Osteocyte (in vitro differentiated cells): ENCODE measurements at regions not wholly inside any gene's neighbourhood (a gene's known extent, or its start where the extent isn't known, plus 50 kb on each side); places are given as distances from the start of the nearest gene placed in this dataset.

Source experiments
- DNase-seq: peaks from one replicate; pipeline ENCODE4 v3.0.0; 2021; ENCODE audit warnings: mixed read lengths; ENCODE audit not compliant: unreplicated experiment; ENCODE audit errors: extremely low spot score
- H3K27ac Mint-ChIP-seq: one replicate; pipeline ENCODE4 v1.8.0; 2021; ENCODE audit warnings: mild to moderate bottlenecking, mixed read lengths; ENCODE audit not compliant: unreplicated experiment
- H3K27me3 Mint-ChIP-seq: one replicate; pipeline ENCODE4 v1.8.0; 2021; ENCODE audit warnings: mixed read lengths; ENCODE audit not compliant: unreplicated experiment
- H3K36me3 Mint-ChIP-seq: one replicate; pipeline ENCODE4 v1.8.0; 2021; ENCODE audit warnings: mixed read lengths; ENCODE audit not compliant: unreplicated experiment
- H3K4me1 Mint-ChIP-seq: one replicate; pipeline ENCODE4 v1.8.0; 2021; ENCODE audit warnings: mixed read lengths; ENCODE audit not compliant: unreplicated experiment
- H3K4me3 Mint-ChIP-seq: one replicate; pipeline ENCODE4 v1.8.0; 2021; ENCODE audit warnings: mild to moderate bottlenecking, moderate library complexity, mixed read lengths; ENCODE audit not compliant: unreplicated experiment
- H3K9me3 Mint-ChIP-seq: one replicate; pipeline ENCODE4 v1.8.0; 2021; ENCODE audit warnings: mixed read lengths; ENCODE audit not compliant: unreplicated experiment
- TF ChIP-seq, protein P1 (sequence below): fragments of 200-600 bp; sonication (generic); IDR thresholded peaks from 2 replicates; pipeline ENCODE4 v1.5.0; 2021; ENCODE audit warnings: antibody characterized with exemption, mild to moderate bottlenecking, moderate library complexity

DNA sequence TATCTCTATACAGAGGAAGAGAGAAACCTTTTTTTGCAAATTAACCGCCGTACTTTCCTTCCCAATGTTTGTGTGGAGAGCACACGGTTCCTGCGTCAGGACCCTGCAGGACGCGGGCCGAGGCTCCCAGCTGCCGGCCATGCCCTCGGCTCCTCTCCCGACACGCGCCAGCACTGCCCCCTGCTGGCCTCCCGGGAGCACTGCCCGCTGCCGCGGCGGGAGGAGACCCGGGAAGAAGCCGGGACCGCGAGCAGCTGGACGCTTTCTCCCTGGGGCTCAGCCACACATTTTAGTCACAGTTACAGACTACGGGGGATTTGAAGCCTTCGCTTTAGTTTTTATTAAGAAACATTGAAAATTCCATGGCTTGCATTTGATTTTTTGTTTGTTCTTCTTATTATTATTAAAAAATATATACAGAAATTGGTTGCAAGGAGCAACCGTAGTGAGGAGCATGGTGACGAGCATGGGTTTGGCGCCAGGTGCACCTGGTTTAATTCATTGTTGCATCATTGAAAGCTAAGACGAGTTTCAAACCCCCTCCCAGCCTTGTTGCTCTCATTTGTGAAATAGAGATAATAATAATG, 401.2 kb downstream of the GALR1 start:
- H3K36me3 Mint-ChIP-seq, result no peaks in the 10 kb centered on the region
- DNase-seq, result peak; percentile 85
- TF ChIP-seq, protein P1, sequence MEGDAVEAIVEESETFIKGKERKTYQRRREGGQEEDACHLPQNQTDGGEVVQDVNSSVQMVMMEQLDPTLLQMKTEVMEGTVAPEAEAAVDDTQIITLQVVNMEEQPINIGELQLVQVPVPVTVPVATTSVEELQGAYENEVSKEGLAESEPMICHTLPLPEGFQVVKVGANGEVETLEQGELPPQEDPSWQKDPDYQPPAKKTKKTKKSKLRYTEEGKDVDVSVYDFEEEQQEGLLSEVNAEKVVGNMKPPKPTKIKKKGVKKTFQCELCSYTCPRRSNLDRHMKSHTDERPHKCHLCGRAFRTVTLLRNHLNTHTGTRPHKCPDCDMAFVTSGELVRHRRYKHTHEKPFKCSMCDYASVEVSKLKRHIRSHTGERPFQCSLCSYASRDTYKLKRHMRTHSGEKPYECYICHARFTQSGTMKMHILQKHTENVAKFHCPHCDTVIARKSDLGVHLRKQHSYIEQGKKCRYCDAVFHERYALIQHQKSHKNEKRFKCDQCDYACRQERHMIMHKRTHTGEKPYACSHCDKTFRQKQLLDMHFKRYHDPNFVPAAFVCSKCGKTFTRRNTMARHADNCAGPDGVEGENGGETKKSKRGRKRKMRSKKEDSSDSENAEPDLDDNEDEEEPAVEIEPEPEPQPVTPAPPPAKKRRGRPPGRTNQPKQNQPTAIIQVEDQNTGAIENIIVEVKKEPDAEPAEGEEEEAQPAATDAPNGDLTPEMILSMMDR, result peak; percentile 59
- no peaks in the 10 kb centered on the region for H3K4me1 Mint-ChIP-seq
- no peak overlapping the region for H3K27ac Mint-ChIP-seq
- peaks cover 5% of the 10 kb centered on the region for H3K9me3 Mint-ChIP-seq
- H3K4me3 Mint-ChIP-seq, result no peak overlapping the region
- no peaks in the 10 kb centered on the region for H3K27me3 Mint-ChIP-seq

DNA sequence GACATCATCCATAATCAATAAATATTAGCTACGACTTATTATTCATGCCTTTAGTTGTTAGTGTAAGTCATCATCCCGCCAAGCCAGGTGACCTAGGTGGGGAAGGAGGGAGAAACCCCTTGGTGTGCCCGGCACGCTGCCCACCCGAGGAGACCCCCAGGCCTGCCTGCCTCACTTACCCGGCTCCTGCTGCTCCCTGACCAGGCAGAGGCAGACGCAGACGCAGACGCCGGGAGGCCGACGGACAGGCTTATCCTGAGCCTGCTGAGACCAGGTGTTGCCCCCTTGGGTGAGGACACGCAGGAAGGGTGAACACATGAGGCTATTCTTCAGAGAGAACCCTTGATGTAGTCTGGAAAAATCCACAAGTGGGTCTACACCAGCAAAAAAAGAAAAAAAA, 401.8 kb downstream of the GALR1 start:
- TF ChIP-seq, protein P1, result no peak

DNA sequence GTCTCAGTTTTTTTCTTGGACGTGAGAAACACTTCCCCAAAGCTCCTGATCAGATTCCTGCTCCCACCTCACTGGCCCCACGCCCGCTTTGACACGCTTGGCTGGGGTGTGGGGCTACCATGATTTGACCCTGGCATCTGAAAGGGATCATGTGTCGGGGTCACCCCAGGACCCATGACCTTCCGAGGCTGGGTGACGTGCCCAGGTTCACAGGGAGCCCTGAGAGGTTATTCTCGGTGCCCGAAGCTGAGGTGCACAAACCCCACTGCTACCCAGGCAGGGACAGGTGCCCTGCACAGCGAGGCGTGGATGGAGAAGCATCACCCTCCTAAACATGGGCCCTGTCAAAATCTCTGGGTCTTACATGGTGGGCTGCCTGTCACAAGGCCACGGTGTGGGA, 404.1 kb downstream of the GALR1 start:
- peak; percentile 67 for DNase-seq
- H3K27ac Mint-ChIP-seq, result no peak overlapping the region
- H3K36me3 Mint-ChIP-seq, result no peaks in the 10 kb centered on the region
- TF ChIP-seq, protein P1, result no peak
- H3K27me3 Mint-ChIP-seq, result no peaks in the 10 kb centered on the region
- peaks cover 3% of the 10 kb centered on the region for H3K9me3 Mint-ChIP-seq
- H3K4me3 Mint-ChIP-seq, result no peak overlapping the region
- H3K4me1 Mint-ChIP-seq, result no peaks in the 10 kb centered on the region

More for the DNA sequence above, 401.8 kb downstream of the GALR1 start:
- Mint-ChIP-seq H3K36me3 (no peaks in the 10 kb centered on the region), H3K27me3 (no peaks in the 10 kb centered on the region), H3K4me3 (no peak overlapping the region), H3K4me1 (no peaks in the 10 kb centered on the region), H3K27ac (no peak overlapping the region), H3K9me3 (peaks cover 3% of the 10 kb centered on the region)
- no peak for DNase-seq

DNA sequence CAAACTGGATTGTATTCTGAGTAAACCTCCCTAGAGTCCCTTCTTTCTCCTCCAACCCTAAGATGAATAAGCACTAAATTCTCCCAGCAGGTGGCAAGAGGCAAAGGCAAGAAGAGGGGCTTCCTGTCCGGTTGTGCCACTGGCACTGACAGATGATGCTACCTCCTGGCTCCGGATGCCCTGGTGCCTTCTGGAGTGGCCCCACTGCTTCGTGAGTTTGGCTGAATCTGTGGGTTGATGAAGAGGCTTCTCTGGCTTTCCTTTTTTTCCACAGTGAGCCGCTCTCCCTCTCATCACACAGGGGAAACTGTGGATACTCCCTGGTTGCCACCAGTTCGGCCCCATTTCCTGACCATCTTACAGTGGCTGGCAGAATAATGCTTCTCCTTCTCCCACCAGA, 404.7 kb downstream of the GALR1 start:
- Mint-ChIP-seq H3K27me3 (no peaks in the 10 kb centered on the region), H3K36me3 (no peaks in the 10 kb centered on the region), H3K4me1 (no peaks in the 10 kb centered on the region), H3K9me3 (peaks cover 3% of the 10 kb centered on the region), H3K27ac (no peak overlapping the region), H3K4me3 (no peak overlapping the region)
- TF ChIP-seq, protein P1, result no peak
- peak; percentile 77 for DNase-seq

DNA sequence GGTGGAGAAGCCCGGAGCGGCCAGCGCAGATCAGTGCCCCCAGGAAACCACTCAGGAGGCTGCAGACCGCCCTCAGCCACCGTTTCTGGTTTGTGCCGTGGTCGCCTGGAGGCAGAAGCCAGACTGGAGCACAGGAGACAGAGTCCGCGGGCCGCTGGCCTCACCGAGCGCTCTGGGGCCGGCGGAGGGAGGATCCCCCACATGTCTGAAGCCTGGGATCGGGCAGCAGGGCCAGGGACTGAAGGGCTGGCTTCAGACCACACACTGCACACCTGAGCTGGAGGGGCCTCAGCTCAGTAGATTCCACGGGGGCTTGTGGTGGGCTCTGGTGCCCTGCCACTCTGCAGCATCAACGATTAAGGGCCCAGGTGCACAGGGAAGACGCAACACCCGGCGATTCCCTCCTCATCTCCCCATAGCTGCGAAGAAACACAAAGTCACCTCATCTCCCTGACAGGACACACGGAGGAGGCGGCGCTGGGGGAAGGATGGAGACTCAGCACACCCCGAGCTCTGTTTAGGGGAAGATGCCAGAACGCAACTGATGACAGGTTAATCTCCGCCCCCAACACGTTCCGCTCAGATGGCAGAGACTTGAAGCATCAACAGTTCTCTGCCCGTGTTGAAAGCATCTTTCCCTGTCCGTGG, 408.1 kb downstream of the GALR1 start:
- Mint-ChIP-seq H3K9me3 (peaks cover 7% of the 10 kb centered on the region), H3K4me3 (no peak overlapping the region), H3K36me3 (no peaks in the 10 kb centered on the region), H3K4me1 (no peaks in the 10 kb centered on the region), H3K27me3 (no peaks in the 10 kb centered on the region), H3K27ac (no peak overlapping the region)
- TF ChIP-seq, protein P1, result no peak
- no peak for DNase-seq
